NOMO-1 treated with dmso at 0.1 percent for 144 hours (cell line): ENCODE measurements at regions not wholly inside any gene's neighbourhood (a gene's known extent, or its start where the extent isn't known, plus 50 kb on each side); places are given as distances from the start of the nearest gene placed in this dataset.

Experiments
- DNase-seq: peaks from one replicate; lab custom pipeline; 2025; ENCODE audit not compliant: unreplicated experiment; lab: John Stamatoyannopoulos, UW

- no peak for DNase-seq
These were observed 403.8 kb upstream of the ID2 start for GRCh38 chr2:8277921-8278571.

DNA sequence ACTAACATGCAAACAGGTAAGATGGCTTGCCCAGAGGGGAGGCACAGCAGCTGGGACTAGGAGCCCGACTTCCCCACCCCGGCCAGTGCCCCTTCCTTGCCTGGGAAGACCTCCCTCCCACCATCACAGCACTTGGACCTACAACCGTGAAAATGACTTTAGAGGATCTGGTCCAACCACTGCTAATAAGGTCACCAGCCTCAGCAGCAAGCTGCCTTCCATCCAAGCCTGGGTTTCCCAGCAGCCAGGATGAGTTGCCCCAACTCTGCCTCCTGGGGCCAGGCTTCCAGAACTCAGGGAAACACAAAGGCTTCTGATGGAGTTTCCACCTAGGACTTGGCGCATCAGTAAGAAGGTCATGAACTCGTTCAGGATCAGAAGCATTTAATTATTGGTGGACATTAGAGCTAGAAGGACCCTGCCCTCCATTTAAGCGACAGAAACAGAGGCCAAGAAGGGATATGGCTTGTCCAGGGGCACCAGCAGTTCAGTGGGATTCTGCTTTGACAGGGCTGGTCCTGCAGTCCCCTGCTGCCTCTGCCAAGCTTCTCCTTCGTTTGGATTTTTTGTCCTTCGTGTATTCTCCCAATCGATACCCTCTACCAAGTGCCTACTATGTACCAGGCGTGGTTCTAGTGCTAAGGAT is 403.0 kb upstream of the ID2 start:
- no peak for DNase-seq

- no peak for DNase-seq
These were observed 402.4 kb upstream of the ID2 start for GRCh38 chr2:8279506-8279905.

- DNase-seq: no peak
These were observed 400.6 kb upstream of the ID2 start for GRCh38 chr2:8281234-8281633.

DNA sequence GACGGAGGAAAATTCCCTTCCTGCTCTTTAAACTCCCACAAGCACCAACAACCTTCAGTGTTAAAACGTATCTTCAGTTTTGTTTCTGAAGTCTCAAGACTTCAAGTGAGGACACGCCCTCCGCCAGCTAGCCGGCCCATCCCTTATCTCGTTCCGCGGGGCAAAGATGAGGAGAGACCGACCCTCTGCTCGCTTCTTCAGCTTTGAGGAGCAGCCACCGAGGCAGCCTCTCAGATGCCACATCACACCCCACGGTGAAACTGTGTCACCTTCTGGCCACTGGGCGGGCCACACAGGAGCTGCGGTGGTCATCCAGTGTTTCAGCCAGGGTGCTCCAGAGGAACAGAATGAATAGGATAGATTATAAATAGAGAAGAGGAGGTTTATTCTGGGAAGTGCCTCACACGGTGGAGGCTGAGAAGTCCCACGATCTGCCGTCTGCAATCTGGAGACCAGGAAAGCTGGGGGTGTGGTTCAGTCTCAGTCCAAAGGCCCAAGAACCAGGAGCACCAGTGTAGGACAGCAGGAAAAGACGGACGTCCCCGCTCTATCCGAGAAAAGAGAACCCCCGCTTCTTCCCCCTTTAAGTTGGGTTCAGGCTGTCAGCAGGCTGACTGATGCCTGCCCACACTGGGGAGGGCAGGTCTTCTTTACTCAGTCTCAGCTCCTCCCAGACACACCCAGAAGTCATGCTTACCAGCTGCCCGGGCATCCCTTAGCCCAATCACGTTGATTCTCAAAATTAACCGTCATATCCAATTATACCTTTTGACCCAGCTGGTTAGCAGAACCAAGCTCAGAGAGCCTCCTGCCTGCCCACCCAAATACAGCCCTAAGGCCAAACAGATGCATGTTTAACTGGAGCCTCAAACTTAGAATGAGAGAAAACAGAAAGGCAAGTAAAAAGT is 399.7 kb upstream of the ID2 start:
- no peak for DNase-seq

- no peak for DNase-seq
These were observed 399.0 kb upstream of the ID2 start for GRCh38 chr2:8282858-8283252.

DNA sequence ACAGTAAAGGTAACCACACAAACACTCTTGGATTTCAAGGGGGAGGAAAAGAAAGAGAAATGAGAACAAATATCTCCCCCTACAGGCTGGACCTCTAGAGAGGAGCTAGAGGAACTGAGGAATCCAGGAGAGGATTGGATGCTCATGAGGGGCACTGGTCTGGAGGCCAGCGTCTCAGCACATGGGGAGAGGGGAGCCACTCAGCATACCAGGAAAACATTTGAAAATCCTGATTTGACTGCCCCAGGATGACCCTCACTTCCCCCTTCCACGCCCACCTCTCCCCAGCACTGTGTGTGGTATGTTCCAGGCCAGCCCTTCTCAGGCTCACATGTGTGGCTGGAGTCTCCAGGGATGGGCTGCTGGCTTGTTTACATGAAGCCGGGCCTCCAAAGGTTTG is 396.8 kb upstream of the ID2 start:
- no peak for DNase-seq

GRCh38 chr2:8285898-8286297 is 396.0 kb upstream of the ID2 start:
- no peak for DNase-seq

- no peak for DNase-seq
These were observed 393.6 kb upstream of the ID2 start for GRCh38 chr2:8288206-8288605.

DNA sequence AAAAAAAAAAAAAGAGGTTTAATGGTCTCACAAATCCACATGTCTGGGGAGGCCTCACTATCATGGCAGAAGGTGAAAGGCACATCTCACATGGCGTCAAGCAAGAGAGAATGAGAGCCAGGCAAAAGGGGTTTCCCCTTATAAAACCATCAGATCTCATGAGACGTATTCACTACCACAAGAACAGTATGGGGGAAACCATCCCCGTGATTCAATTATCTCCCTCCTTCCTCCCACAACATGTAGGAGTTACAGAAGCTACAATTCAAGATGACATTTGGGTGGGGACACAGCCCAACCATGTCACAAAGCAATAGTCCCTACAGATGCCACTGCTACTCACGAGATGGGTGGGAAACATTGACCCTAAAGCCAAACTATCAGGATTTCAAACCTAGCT is 392.7 kb upstream of the ID2 start:
- DNase-seq: no peak

DNA sequence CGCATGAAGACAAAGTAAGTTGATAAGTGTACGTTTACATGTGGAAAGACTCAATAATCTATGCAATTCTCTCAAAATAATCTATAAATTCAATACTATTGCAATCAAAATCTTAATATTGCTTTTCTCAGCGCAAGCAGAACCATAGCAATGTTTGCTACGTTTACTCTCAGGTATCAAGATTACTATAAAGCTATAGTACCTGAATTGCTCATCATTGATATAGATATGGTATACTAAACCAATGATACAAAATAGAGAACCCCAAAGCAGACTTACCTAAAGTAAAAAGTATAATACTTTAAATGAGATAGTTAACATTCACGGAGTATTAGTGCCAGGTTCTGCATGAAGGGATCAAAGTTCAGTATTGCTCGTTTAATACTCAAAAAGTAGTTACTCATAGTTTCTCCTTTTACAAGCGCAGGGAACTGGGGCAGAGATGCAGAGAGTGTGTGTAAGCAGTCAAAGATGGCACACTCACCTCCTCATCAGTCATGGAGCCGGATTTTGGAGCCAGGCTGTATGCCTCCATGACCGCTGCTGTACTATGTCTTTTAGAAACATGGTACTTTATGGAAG is 391.0 kb upstream of the ID2 start:
- no peak for DNase-seq

GRCh38 chr2:8296306-8296705 is 385.6 kb upstream of the ID2 start:
- DNase-seq: no peak

DNA sequence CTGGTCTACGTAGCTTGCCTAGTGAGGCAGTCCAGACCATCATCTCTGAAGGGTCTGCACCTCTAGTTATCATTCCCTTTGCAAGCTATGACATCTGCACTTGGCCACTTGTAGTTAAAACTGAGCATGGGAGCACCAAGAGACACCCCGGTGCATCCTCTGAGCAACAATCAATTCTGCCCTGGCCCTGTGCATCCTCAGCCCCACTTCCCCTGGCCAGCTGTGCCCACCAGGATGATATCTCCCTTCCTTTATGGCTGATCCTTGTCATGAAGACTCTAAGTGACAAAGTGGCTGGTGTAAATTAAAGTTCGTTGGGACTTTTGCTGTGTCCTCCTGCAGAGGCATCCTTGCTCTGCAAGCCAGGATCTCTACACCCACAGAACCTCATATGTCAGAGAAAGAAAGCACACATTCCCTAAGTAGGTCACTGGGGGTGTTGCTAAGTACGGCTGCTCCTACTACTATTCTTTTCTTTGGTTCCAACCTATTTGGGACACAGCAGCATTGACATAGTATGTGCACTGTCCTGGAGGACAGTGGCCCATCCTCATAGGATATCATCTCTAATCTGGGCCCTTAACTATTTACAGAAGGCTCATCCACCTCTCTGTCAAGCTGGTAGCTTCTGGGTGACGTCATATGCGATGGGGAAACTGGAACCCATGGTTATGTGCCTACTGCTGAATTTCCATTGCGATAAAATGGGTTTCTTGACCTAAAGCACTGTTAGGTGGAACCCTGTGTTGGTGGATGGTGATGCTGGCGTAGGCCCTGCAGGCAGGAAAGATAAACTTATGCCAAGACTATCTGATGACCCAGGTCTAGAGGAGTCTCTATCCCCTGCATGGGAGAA is 384.3 kb upstream of the ID2 start:
- DNase-seq: no peak

- DNase-seq: peak; percentile 98
These were observed 383.1 kb upstream of the ID2 start for GRCh38 chr2:8298783-8299182.

- DNase-seq: no peak
These were observed 381.6 kb upstream of the ID2 start for GRCh38 chr2:8300216-8300615.

- DNase-seq: no peak
These were observed 381.0 kb upstream of the ID2 start for GRCh38 chr2:8300905-8301304.

GRCh38 chr2:8303322-8303832 is 378.5 kb upstream of the ID2 start:
- peak; percentile 96 for DNase-seq

DNA sequence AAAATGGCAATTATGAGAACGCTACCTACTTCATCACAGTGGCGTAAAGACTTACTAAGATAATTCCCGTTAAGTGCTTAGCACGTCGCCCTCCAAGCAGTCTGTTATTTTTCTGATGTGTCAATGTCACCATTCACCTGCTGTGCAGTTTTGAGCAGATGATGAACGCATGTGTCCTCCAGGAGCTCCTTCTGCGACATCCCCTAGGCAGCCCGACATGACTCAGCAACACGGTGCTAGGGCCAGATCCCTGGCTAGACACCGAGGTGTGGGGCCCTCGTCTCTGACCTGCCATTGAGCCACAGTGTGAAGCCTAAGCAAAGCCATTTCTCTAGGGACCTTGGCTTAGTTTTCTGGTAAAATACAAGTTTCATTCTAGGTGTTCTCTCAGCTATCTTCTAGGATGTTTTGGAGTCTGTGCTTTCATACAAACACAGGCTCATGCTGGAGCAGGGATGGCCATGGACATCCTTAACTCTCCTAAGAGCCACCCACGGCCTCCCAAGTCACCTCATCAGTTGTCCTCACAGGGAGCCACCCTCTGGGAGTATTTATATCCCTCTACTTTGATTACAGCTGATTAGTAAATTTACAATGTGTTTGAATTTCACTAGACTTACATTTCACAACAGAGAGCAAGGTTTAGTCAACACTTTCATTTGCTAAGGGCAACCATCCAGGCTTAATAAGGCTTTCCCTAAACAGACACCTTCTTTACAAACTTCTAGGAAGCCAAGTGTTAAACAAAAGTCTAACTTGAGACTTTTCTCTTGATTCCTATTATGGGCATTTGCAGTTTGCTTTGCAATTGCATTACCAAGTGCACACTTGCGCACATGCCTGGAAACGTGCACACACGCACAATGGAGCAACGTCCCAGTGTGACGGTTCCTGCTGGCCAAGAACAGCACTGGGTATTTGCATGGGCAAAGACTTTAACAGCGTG is 376.8 kb upstream of the ID2 start:
- no peak for DNase-seq

DNA sequence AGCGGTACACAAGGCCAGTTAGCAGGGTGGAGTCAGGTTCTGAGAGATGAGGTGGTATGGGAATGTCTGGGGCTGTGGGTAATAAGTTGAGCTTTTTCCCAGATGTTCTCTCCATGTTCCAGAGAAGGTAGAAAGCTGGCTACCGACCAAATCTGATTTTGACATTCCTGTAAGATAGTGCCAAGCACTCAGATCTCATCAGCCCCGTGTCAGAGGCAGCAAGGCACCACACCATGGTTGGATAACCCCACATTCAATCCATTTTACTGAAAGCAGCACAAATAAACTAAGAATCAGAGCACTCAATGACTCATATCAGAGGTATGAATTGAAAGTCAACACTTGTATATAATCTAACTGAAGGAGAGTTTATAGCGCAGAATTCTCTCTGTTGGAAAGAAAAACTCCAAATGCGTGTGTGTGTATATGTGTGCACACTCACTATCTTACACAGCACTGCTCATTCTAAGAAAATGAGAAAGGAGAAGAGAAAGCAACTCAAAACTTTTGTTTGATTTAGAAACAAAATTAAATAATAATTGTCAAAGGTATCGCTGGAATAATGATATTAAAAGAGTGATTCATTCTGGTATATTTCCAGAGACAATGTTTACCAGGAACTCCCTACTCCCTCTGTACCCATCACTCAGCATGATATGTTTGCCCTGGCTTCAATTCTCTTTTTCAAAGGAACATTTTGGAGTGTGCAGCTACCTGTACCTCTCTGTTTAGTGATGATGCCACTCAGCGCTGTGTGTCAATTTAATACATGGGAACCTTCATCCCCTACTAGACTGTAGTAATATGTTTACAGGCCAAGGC is 375.1 kb upstream of the ID2 start:
- no peak for DNase-seq
